CD4-positive, alpha-beta T cell treated with Interleukin-12 subunit alpha and Interleukin-12 subunit beta, for 1 hour (primary cell): ENCODE measurements at regions not wholly inside any gene's neighbourhood (a gene's known extent, or its start where the extent isn't known, plus 50 kb on each side); places are given as distances from the start of the nearest gene placed in this dataset.
"Not testable (repeated sequence)": the region's sequence is repeated elsewhere in the genome, so short reads cannot be mapped to it uniquely, and the experiment has no call there.

Experiments
- DNase-seq: peaks from one replicate; pipeline ENCODE4 v3.0.0-alpha.2; 2020

DNA sequence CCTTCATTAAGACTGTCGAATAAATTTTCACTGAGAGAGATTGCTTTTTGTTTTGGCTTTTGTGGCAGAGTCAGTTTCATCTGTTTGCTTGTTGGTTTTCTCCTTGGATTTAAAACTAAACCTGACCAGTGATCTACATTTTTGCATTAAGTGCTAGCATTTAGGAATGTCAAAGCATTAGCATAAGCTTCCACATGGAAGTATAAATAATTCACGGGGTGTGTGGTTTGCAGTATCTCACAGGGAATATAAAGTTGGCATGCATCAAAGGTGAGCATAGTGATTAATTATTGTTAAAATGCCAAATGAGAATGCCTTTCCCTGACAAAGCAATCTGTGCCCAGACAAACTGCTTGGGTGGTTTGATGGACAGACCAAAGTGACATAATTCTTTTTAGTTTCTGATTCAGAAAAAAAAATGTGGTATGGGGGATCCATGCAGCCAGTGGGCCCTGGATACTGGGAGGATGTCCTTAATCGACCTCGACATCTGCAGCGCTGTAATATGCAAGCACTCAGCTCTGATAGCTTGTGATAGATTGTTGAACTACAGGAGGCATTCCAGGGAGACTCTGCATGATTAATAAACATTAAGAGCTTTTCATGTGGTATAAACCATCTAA, 339.3 kb upstream of the POM121L12 start:
- DNase-seq = no peak

DNA sequence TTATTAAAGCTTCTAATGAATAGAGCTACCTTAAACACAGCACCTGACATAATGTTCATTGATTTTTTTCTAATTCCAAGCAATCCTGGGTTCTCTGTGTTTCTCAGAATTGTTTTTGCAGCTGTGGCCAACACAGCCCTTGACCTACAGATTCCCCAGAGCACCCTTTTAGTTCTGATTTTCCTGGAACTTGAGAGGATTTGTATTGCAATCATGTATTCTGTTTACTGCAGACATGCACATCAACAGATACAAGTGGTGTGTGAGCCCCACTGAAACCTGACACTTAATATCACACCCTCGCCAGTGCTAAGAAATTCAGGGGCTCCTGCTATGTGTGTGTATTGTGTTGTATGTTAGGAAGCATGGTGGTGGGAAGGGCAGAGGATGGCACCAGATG, 344.2 kb upstream of the POM121L12 start:
- DNase-seq = no peak

DNA sequence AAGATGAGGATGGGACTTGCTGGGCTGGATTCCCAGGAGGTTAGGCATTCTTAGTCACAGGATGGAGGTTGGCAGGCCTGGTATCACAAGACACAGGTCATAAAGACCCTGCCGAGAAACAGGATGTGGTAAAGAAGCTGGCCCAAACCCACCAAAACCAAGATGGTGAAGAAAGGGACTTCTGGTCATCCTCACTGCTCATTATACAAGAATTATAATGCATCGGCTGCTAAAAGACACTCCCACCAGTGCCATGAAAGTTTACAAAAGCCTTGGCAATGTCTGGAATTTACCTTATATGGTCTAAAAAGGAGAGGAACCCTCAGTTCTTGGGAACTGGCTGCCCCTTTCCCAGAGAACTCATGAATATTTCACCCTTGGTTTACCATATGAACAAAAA, 345.5 kb upstream of the POM121L12 start:
- DNase-seq = no peak

- no peak for DNase-seq
Measured at GRCh38 chr7:52685333-52685732, 350.1 kb upstream of the POM121L12 start.

DNA sequence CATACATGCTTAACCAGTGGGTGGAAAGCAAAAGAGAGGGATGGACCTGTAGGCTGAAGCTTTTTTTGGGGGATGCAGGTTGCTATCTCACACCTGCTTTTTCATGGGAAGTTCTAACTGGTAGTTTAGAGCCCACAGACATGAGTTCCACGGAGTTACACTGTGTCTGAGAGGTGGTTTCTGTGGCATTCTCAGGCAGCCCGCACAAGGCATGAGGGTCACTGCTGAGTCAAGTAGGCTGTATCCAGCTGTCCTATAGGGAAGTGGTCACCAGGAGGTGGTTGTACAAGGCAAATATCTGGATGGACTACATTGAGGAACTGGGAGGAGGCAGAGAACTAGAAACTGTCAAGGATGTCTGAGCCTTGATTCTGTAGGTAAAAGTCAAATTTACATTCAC, 351.0 kb upstream of the POM121L12 start:
- DNase-seq = no peak

- DNase-seq = no peak
Measured at GRCh38 chr7:52682993-52683392, 352.4 kb upstream of the POM121L12 start.

GRCh38 chr7:52670608-52671225, 364.7 kb upstream of the POM121L12 start:
- no peak for DNase-seq

DNA sequence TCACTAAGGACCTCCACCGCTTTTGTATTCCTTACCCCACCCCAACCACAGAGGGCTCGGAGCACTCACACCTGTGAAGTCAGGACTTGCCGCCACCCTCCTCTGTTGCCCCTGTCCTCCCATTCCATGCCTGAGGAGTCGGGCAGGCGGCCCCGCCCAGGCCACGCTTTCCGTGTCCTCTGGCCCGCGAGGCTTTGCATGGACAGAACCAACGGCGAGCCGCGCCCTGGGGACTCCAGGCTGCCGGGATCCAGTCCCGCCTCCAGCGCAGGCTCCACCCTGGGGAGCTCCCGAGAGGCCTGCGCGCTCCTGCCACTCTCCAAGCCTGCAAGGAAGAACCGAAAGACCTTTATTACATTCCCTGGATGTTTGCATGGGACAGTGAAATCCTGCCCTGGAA, 366.4 kb upstream of the POM121L12 start:
- DNase-seq = no peak

GRCh38 chr7:52668435-52668834, 367.0 kb upstream of the POM121L12 start:
- DNase-seq = no peak

DNA sequence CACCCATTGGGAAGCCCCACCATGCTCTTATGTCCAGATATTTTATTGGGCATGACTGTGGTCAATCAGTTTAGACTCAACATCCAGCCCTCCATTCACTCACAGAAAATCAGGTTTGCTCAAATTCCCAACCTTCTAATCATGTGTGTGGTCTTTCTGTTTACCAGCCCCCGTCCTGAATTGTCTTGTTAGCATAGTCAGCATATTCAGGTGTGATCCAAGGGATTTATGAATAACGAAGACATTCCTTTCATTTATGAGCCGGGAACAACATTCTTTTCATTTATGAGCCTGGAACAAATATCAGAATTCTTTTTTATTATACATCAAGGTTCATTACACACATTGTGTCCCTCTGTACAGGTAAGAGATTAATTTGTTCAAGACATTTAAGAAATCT, 376.3 kb upstream of the POM121L12 start:
- DNase-seq = no peak

GRCh38 chr7:52656098-52656497, 379.3 kb upstream of the POM121L12 start:
- DNase-seq = no peak

DNA sequence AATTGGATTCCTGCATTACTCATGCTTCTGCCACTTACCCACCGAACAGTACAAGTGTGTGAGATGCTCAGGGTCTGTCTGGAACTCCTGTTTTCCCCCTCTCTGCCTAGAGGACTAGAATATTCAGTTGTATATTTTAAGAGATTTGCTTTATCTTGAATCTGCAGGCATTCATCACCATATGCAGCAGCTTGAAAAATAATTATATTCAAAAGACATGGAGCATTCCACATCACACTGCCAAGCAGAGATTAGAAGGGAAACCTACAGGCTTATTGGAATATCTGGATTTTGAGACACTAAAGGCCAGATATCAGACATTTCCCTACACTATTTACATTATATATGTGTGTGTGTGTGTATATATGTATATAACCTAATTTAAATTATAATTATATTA, 382.8 kb upstream of the POM121L12 start:
- DNase-seq = no peak

- DNase-seq = no peak
Measured at GRCh38 chr7:52648872-52649271, 386.6 kb upstream of the POM121L12 start.

GRCh38 chr7:52647046-52647445, 388.4 kb upstream of the POM121L12 start:
- DNase-seq = no peak

DNA sequence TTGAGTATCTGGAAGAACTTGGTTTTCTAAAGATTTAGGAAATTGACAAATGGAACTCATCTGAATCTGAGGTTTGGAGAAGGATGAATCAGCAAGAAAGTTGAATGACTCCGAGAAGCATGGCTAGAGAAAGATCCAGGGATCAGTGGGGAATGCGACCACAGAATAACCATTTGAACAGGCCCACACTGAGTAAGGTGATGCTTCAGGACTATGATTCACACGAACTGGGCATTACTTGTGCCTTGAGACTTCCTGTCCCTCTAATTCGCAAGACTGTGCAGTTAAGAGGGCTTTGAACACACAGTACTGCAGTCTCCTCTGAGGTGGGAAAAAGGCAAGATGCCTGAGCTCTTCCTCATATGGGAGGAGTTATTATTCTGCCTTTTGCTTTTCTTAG, 395.5 kb upstream of the POM121L12 start:
- no peak for DNase-seq

- DNase-seq = no peak
Measured at GRCh38 chr7:52639126-52639525, 396.3 kb upstream of the POM121L12 start.

DNA sequence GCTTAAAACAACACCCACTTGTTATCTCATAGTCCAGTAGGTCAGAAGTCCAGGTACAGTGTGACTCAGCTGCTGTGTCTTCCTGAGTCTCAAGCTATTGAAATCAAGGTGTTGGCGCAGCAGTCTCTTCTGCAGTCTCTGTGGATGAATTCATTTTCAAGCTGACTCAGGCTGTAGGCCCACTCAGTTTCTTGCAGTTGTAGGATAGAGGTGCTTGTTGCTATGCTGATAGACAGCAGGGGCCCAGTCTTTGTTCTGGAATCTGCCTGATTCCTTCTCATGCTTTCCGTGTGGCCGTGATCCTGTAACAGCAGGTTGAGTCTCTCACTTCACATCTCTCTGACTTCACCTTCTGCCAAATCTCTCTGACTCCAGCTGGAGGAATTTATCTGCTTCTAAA, 400.4 kb upstream of the POM121L12 start:
- DNase-seq = no peak

- no peak for DNase-seq
Measured at GRCh38 chr7:52620849-52621248, 414.6 kb upstream of the POM121L12 start.

DNA sequence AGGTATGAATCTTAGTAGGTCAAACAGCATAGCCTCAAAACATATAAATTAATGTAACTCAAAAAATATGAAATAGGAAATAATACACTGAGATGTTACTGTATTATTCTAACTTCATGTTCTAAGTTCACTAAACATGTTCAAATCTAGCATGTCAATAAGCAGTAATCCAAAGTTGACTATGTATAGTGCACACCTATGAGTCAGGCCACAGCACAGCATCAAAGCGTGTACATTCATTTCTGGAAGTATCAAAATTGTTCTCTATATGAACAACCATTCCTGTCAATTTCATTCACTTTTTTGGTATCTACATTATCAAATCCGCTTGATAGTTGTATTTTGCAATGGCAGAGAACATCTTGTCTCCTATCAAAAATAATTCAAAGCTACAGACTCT, 418.9 kb upstream of the POM121L12 start:
- no peak for DNase-seq

DNA sequence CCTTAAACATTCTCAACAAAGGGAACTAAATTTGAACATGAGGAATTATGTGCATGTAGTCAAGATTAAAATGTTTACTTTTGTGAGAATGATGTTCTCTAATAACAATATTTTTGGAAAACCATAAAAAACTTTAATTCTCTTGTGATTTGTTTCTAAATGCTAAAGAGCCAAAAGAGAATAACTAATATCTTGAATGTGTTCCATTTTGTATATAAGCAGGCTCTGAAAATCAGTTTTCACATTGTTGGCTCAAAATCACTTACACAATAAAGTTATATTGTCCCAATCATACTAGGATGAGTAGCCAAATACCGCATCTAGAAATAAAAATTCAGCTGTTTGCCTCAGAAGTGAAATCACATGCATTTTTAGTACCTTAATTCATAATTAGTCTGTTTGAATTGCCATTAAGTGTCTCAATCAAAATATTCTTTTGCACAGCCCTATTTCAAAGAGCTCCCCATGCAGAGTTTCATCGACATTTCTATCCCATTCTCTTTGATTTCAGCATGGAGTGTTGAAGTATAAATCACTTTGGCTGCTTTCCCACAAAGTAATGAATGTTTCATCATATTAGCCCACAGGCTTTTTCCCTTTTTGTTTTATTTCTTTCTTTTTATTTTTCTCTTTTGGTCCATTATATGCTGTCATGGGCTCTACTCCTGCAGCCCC, 420.3 kb upstream of the POM121L12 start:
- no peak for DNase-seq

- DNase-seq = no peak
Measured at GRCh38 chr7:52609511-52609910, 425.9 kb upstream of the POM121L12 start.

DNA sequence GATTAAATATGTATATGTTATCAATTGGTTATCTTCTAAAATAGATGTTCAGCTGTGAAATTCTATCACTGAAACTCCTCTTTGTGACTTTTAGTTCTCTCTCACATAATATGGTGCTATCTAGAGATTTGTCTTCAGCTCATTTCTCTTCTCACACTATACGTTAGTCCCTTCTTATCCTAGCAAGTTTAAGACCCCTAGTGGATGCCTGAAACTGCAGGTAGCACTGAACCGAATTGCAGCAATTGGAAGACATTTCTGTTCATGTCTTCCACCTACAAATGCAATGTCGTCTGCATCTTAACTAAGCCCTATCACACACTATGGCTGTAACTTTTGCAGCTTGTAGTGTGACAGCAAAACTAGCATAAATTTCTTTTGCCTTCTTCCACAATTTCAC, 442.7 kb upstream of the POM121L12 start:
- DNase-seq = no peak

DNA sequence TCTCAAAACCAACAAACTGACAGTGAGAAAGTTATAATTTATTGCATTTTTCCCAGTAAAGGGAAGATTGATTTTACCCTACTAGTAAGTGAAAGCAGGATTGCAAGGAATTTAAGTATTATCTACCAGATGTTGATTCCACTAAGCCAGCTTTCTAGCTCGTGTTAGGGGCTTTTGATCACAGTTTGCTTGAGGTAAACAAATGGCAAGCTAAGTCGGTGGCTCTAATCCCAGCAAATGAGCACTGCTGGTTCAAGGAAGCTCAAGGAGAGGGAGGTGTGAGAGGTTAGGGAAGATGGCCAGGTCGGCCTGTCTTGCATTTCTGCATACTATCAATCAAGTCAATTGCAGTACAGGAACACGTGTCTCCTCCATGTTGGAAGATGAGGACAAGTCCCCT, 448.7 kb upstream of the POM121L12 start:
- DNase-seq = no peak

- DNase-seq = no peak
Measured at GRCh38 chr7:52584041-52584440, 451.4 kb upstream of the POM121L12 start.

GRCh38 chr7:52573141-52573540, 462.3 kb upstream of the POM121L12 start:
- not testable (repeated sequence) for DNase-seq
